ENCODE measurements at regions not wholly inside any gene's neighbourhood (a gene's known extent, or its start where the extent isn't known, plus 50 kb on each side); places are given as distances from the start of the nearest gene placed in this dataset.

DNA sequence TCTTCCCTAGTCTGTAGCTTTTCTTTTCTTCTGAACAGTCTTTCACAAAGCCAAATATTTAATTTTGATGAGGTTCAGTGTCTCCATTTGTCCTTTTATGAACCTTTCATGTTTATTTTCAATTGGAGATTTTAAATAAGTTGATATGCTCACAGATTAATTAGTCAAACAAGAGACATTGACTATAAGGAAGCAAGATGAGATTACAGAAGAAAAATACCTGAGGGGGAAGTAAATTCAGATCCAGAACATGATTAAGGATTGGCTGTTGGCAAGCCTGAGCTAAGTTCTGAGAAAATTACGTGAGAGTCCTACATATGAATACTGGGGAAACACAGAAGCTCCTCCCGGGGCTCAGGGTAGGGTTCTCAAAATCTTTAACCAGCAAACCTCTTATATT lies 1039.8 kb upstream of the SEMA6A start:
- CTCF ChIA-PET, result no interaction called here
- H3K36me3 Mint-ChIP-seq, result no peaks in the 10 kb centered on the region
- ATAC-seq (no peak), DNase-seq (ENCODE audit: low spot score) (no peak)
- no peak overlapping the region for H3K27ac Mint-ChIP-seq
- no peak overlapping the region for H3K4me3 Mint-ChIP-seq
- no peaks in the 10 kb centered on the region for H3K27me3 Mint-ChIP-seq (ENCODE audit: low read depth)
- peaks cover 13% of the 10 kb centered on the region for H3K9me3 Mint-ChIP-seq
- no peaks in the 10 kb centered on the region for H3K4me1 Mint-ChIP-seq
- POLR2A ChIA-PET, result no interaction called here
- TF ChIP-seq ZNF423 (CRISPR knock-in tag; IDR thresholded peaks at IDR 0.05), result no peak
- TF ChIP-seq, protein P1, sequence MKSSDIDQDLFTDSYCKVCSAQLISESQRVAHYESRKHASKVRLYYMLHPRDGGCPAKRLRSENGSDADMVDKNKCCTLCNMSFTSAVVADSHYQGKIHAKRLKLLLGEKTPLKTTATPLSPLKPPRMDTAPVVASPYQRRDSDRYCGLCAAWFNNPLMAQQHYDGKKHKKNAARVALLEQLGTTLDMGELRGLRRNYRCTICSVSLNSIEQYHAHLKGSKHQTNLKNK (CRISPR knock-in tag; IDR thresholded peaks at IDR 0.05), result no peak
- TF ChIP-seq, protein P2, sequence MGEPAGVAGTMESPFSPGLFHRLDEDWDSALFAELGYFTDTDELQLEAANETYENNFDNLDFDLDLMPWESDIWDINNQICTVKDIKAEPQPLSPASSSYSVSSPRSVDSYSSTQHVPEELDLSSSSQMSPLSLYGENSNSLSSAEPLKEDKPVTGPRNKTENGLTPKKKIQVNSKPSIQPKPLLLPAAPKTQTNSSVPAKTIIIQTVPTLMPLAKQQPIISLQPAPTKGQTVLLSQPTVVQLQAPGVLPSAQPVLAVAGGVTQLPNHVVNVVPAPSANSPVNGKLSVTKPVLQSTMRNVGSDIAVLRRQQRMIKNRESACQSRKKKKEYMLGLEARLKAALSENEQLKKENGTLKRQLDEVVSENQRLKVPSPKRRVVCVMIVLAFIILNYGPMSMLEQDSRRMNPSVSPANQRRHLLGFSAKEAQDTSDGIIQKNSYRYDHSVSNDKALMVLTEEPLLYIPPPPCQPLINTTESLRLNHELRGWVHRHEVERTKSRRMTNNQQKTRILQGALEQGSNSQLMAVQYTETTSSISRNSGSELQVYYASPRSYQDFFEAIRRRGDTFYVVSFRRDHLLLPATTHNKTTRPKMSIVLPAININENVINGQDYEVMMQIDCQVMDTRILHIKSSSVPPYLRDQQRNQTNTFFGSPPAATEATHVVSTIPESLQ (CRISPR knock-in tag; IDR thresholded peaks at IDR 0.05), result no peak
- TF ChIP-seq, protein P3, sequence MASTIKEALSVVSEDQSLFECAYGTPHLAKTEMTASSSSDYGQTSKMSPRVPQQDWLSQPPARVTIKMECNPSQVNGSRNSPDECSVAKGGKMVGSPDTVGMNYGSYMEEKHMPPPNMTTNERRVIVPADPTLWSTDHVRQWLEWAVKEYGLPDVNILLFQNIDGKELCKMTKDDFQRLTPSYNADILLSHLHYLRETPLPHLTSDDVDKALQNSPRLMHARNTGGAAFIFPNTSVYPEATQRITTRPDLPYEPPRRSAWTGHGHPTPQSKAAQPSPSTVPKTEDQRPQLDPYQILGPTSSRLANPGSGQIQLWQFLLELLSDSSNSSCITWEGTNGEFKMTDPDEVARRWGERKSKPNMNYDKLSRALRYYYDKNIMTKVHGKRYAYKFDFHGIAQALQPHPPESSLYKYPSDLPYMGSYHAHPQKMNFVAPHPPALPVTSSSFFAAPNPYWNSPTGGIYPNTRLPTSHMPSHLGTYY (CRISPR knock-in tag; IDR thresholded peaks at IDR 0.05), result no peak
- TF ChIP-seq GRHL2 (CRISPR knock-in tag; IDR thresholded peaks at IDR 0.05; ENCODE audit: insufficient replicate concordance, severe bottlenecking), result no peak
- no peak for TF ChIP-seq ETV6 (CRISPR knock-in tag; IDR thresholded peaks at IDR 0.05)
- no peak for TF ChIP-seq SMAD3 (CRISPR knock-in tag; IDR thresholded peaks at IDR 0.05; ENCODE audit: borderline replicate concordance)
- no peak for TF ChIP-seq ZNF121 (CRISPR knock-in tag; IDR thresholded peaks at IDR 0.05)
- TF ChIP-seq, protein P4, sequence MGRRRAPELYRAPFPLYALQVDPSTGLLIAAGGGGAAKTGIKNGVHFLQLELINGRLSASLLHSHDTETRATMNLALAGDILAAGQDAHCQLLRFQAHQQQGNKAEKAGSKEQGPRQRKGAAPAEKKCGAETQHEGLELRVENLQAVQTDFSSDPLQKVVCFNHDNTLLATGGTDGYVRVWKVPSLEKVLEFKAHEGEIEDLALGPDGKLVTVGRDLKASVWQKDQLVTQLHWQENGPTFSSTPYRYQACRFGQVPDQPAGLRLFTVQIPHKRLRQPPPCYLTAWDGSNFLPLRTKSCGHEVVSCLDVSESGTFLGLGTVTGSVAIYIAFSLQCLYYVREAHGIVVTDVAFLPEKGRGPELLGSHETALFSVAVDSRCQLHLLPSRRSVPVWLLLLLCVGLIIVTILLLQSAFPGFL (CRISPR knock-in tag; IDR thresholded peaks at IDR 0.05; ENCODE audit: borderline replicate concordance), result no peak
- no peak for TF ChIP-seq PRRX2 (CRISPR knock-in tag; IDR thresholded peaks at IDR 0.05)
- no peak for TF ChIP-seq CBFB (CRISPR knock-in tag; IDR thresholded peaks at IDR 0.05; ENCODE audit: low read depth)
- no peak for TF ChIP-seq FOXJ3 (CRISPR knock-in tag; IDR thresholded peaks at IDR 0.05; ENCODE audit: borderline replicate concordance)
- TF ChIP-seq GABPB1 (CRISPR knock-in tag; IDR thresholded peaks at IDR 0.05), result no peak
- TF ChIP-seq, protein P5, sequence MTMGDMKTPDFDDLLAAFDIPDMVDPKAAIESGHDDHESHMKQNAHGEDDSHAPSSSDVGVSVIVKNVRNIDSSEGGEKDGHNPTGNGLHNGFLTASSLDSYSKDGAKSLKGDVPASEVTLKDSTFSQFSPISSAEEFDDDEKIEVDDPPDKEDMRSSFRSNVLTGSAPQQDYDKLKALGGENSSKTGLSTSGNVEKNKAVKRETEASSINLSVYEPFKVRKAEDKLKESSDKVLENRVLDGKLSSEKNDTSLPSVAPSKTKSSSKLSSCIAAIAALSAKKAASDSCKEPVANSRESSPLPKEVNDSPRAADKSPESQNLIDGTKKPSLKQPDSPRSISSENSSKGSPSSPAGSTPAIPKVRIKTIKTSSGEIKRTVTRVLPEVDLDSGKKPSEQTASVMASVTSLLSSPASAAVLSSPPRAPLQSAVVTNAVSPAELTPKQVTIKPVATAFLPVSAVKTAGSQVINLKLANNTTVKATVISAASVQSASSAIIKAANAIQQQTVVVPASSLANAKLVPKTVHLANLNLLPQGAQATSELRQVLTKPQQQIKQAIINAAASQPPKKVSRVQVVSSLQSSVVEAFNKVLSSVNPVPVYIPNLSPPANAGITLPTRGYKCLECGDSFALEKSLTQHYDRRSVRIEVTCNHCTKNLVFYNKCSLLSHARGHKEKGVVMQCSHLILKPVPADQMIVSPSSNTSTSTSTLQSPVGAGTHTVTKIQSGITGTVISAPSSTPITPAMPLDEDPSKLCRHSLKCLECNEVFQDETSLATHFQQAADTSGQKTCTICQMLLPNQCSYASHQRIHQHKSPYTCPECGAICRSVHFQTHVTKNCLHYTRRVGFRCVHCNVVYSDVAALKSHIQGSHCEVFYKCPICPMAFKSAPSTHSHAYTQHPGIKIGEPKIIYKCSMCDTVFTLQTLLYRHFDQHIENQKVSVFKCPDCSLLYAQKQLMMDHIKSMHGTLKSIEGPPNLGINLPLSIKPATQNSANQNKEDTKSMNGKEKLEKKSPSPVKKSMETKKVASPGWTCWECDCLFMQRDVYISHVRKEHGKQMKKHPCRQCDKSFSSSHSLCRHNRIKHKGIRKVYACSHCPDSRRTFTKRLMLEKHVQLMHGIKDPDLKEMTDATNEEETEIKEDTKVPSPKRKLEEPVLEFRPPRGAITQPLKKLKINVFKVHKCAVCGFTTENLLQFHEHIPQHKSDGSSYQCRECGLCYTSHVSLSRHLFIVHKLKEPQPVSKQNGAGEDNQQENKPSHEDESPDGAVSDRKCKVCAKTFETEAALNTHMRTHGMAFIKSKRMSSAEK (CRISPR knock-in tag; IDR thresholded peaks at IDR 0.05; ENCODE audit: borderline replicate concordance), result no peak
- no peak for TF ChIP-seq ATF1 (CRISPR knock-in tag; IDR thresholded peaks at IDR 0.05)
- TF ChIP-seq, protein P6, sequence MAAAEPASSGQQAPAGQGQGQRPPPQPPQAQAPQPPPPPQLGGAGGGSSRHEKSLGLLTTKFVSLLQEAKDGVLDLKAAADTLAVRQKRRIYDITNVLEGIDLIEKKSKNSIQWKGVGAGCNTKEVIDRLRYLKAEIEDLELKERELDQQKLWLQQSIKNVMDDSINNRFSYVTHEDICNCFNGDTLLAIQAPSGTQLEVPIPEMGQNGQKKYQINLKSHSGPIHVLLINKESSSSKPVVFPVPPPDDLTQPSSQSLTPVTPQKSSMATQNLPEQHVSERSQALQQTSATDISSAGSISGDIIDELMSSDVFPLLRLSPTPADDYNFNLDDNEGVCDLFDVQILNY (CRISPR knock-in tag; IDR thresholded peaks at IDR 0.05), result no peak
- TF ChIP-seq NFYB (CRISPR knock-in tag; conservative IDR thresholded peaks at IDR 0.05; ENCODE audit: low read depth), result no peak
- TF ChIP-seq, protein P7, sequence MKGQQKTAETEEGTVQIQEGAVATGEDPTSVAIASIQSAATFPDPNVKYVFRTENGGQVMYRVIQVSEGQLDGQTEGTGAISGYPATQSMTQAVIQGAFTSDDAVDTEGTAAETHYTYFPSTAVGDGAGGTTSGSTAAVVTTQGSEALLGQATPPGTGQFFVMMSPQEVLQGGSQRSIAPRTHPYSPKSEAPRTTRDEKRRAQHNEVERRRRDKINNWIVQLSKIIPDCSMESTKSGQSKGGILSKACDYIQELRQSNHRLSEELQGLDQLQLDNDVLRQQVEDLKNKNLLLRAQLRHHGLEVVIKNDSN (CRISPR knock-in tag; IDR thresholded peaks at IDR 0.05), result no peak
- TF ChIP-seq, protein P8, sequence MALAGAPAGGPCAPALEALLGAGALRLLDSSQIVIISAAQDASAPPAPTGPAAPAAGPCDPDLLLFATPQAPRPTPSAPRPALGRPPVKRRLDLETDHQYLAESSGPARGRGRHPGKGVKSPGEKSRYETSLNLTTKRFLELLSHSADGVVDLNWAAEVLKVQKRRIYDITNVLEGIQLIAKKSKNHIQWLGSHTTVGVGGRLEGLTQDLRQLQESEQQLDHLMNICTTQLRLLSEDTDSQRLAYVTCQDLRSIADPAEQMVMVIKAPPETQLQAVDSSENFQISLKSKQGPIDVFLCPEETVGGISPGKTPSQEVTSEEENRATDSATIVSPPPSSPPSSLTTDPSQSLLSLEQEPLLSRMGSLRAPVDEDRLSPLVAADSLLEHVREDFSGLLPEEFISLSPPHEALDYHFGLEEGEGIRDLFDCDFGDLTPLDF (CRISPR knock-in tag; IDR thresholded peaks at IDR 0.05), result no peak
- TF ChIP-seq ZNF263 (CRISPR knock-in tag; IDR thresholded peaks at IDR 0.05; ENCODE audit: low read depth), result no peak
